ENCODE measurements at regions not wholly inside any gene's neighbourhood (a gene's known extent, or its start where the extent isn't known, plus 50 kb on each side); places are given as distances from the start of the nearest gene placed in this dataset.

GRCh38 chr12:88251798-88252197 is 109.7 kb downstream of the TMTC3 start:
- no peak for DNase-seq

DNA sequence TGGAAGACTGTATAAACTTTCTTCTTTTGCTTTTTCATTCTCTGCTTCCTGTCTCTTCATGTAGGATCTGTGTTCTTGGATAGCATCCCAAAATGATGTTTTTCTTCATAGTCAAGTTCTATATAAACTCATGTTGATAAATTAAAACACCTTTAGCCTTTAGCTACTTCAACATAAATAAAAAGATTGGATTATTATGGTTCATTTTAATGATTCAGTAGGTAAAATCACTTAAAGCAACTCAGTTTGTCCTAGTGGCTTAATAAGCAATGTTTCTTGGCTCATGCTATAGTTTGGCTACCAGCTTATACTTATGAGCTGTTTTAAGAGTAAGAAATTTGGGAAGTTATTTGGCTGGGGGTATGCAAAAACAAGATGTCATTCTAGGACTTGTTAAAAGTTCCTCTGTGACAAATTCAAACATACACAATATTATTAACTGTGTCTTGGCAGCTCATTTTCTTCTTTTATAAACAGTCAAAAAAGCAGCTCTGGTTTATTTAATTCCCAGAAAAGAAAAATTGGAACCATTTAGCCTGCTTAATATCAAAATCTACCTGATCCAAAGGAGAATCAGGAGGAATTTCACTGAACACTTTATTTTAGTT is 111.4 kb downstream of the TMTC3 start:
- DNase-seq = no peak

DNA sequence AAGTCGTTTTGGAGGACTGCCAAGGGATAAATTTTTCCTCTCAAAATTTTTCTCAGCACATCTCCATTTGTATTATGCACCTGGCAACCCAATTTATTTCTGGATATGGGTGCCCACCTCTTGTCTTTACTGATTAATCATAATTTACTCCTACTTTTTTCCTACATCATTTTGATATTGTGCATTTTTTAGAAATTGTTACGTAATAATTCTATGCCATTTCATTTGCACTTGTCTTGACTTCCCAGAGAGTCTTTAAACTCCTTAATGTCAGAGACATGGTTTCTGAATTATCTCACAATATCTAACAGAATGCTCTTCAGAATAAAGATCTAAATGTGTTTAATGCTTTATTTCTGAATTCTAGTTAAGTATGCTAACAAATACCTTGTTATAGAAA is 113.1 kb downstream of the TMTC3 start:
- no peak for DNase-seq

DNA sequence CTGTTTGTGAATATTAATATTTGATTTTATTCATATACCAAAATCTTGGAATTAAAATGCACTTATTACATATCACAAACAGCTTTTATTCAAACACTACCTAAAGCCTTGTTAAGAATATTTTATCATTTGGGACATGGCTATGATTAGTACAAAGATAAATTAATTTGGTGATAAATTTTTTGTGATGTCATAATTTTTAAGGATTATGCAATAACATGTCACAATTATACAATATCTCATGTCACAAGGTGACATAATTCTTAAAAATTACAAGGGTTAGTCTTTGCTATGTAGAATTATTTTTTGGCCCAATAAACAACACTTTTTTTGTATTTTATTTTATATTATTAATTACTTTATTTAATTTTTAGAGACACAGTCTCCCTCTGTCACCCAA is 113.7 kb downstream of the TMTC3 start:
- no peak for DNase-seq

- DNase-seq = no peak
Measured at GRCh38 chr12:88258396-88258795, 116.3 kb downstream of the TMTC3 start.

GRCh38 chr12:88266806-88267360 is 124.8 kb downstream of the TMTC3 start:
- no peak for DNase-seq

DNA sequence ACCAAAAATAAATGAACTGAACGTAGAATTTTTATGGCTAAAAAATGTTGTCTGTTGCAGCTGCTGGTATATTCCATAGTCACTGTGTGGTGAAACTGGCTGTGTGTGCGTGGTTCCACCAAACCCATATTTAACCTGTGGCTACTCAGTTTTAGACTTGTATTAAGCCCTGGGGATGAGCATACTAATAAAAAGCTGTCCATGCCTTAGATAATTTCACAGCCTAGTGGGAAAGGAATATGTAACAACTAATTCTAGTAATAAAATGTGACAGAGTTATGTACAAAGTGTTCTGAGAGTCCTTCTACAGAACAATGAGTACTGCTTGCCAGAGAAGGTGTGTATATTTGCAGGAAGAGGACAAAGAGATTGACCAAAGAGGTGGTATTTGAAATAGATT is 125.5 kb downstream of the TMTC3 start:
- no peak for DNase-seq

GRCh38 chr12:88272456-88272855 is 130.3 kb downstream of the TMTC3 start:
- no peak for DNase-seq

DNA sequence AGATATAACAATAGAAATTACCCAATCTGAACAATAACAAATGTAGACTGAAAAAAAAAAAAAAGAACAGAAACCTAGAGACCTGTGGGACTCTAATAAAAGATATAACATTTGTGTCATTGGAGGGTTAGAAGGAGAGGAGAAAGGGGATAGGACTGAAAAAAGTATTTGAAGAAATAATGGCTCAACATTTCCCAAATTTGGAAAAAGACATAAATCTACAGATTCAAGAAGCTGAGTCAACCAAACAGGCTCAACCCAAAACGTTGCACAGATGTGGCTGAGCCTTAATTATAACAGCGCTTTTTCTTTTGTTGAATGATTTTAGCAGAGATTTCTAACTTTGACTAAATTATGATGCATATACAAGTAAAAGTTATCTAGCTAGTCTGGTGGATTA is 131.3 kb downstream of the TMTC3 start:
- DNase-seq = no peak

DNA sequence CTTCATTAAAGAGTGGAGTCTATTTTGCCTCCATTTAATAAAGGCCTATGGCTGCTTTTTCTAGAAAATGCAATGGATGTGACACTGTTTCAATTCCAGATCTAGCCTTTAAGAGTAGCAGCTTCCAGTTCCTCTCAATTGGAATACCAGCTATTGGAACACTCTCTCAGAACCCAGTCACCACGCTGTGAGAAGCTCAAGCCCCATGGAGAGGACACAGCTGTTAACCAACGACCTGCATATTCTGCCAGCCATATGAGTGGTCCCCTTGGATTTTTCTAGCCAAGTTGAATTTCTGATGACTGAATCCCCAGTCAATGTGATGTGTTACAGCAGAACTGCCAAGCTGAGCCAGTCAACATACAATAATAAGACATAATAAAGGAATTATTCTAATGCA is 131.8 kb downstream of the TMTC3 start:
- no peak for DNase-seq

DNA sequence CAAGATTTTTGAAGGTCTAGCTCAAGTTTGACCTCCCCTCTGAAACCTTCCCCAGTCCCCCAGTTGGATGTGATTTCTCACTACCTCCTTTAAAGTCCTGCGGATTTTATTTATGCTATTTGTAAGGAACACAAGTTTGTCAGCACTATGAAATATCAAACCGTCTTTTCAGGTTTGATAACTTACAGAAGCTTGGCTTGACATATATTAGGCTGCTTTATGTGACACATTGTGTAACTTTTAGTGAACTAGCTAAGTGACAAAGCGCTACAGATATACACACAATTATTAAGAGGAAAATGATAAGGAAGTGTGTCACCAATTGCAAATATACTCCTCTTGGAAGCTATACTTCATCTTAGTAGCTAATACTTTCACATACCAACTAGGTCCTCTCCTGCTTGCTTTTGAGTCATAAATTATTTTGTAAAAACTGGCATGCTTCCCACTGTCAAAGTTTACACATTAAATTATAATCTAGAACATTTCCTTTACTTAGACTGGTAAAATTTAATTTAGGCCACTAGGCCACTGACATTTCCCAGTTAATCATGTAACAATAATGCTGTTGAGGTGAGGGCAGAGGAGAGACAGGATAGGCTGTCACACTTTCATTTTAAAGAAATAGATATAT is 149.5 kb downstream of the TMTC3 start:
- DNase-seq = no peak

- no peak for DNase-seq
Measured at GRCh38 chr12:88298014-88298682, 156.0 kb downstream of the TMTC3 start.

GRCh38 chr12:88298761-88299242 is 156.7 kb downstream of the TMTC3 start:
- no peak for DNase-seq

DNA sequence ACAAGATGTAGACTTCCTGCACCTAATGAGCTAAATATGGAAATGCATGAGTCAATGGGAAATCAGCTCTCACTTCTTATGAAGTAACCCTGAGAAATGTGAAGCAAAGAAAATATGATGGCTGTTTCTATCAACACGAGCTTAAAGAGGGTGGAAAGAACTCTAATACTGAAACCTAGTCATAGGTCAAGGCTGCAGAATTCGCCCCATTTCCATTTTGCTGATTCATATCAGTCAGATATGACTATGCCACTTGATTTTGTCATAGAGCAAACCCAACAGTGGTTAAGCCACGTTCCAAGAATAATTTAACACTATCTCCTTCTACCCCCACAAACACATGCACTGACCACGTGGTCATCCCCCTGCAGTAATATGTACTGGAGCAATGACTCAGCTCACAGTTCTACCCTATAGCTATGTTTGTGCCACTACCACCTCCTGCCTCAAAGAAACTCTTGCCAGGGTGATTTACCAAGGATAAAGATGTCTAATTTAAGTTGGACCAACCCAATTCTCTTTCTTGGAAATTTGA is 157.5 kb downstream of the TMTC3 start:
- DNase-seq = no peak

- no peak for DNase-seq
Measured at GRCh38 chr12:88300931-88301330, 158.8 kb downstream of the TMTC3 start.

- DNase-seq = no peak
Measured at GRCh38 chr12:88303335-88303734, 161.2 kb downstream of the TMTC3 start.

DNA sequence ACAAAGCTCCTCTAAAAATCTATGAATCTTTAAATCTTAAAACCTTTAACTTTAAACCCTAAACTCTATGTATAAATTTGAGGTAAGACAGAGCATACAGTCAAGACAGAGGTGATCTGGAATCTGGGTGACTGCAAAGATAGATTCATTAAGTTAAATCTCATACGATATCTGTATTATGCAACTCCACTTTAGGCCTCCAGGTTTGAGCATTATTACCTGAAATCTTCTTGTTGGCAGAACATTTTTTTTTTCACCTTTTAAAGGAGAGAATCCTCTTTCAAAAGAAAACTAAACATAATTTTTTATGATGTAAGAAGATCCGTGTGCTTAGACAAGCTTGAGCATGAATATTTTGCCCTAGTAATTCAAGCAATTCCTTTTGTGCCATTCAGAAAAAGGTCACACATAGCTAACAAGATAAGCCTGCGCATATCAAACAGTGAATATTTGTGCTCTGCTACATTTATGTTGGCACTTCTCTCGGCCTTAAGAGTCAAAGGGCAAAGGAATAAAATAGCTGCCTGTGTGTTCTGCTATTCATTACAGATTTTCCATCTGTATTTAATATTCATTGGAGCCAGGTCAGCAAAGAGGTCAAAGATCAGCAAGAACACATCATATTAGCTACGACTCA is 163.3 kb downstream of the TMTC3 start:
- no peak for DNase-seq

DNA sequence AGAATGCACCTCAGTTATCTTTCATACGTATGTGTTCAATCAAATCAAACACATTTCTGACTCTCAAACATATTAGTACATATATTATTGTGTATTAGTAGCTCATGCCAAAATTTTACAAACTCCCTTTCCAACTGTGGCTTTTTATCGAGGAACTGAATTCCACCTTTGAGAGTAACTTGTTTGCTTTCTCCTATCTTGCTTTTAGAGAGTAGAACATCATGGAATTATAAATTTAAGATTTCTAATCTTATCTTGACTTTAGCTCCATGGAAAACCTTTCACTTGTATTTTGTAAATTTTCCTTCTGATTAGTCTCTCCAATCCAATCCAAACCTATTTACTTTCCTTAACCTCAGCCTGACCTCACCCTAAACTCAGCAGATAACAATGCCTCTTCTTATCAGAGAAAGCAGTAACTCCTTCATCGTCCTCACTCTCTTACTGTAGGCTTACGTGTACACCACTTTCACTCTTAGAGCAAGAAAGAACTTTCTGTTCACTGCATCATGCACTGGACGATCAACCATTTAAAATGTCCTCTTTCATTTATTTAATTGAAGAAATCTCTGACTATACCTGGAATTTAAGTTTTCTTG is 164.5 kb downstream of the TMTC3 start:
- no peak for DNase-seq

DNA sequence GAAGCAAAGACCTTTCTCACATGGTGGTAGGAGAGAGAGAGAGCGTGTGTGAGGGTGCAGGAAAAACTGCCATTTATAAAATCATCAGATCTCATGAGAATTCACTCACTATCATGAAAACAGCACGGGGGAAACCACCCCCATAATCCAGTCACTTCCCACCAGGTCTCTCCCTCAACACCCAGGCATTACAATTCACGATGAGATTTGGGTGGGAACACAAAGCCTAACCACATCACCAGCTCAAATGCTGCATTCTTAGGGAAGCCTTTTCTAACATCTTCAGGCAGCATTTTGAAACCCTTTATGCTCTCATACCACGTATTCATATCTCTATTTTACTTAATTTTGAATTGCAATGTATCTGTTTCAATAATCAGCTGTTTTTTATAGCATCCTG is 165.9 kb downstream of the TMTC3 start:
- DNase-seq = no peak

DNA sequence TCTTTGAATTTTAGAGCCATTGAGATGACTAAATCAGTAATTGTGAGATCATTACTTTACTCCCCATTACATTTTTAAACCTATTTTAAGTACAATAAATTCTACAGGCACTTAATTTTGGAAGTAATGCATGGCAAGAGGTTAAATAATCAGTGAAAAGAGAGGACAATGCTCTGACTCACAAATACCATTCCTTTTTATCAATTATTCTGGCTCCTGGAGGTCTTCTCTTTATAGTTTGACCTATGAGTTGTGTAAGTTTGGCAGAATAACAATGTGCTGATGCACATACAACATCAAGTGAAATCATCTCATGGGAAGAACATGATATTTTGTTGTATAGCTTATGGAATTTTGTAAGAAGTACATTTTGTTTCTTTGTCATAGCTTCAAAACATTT is 166.7 kb downstream of the TMTC3 start:
- no peak for DNase-seq

- DNase-seq = no peak
Measured at GRCh38 chr12:88309546-88309945, 167.4 kb downstream of the TMTC3 start.

GRCh38 chr12:88310069-88310468 is 168.0 kb downstream of the TMTC3 start:
- no peak for DNase-seq

GRCh38 chr12:88310666-88311065 is 168.6 kb downstream of the TMTC3 start:
- no peak for DNase-seq

Measured in GF-D8 (cell line).